Fibroblast of peridontal ligament (primary cell): ENCODE measurements at regions not wholly inside any gene's neighbourhood (a gene's known extent, or its start where the extent isn't known, plus 50 kb on each side); places are given as distances from the start of the nearest gene placed in this dataset.
A peak's percentile ranks its signal among the peaks of the same experiment; 100 is the strongest.
"Not testable (repeated sequence)": the region's sequence is repeated elsewhere in the genome, so short reads cannot be mapped to it uniquely, and the experiment has no call there.

Source experiments
- DNase-seq: peaks from one replicate; pipeline ENCODE4 v3.0.0-alpha.2; 2010; ENCODE audit errors: extremely low read depth

GRCh38 chr7:9504678-9505077 is 1071.3 kb downstream of the NXPH1 start:
- DNase-seq, result no peak

GRCh38 chr7:9505516-9505915 is 1072.1 kb downstream of the NXPH1 start:
- DNase-seq, result no peak

- DNase-seq, result peak; percentile 6
Measured at GRCh38 chr7:9507290-9507689, 1073.9 kb downstream of the NXPH1 start.

GRCh38 chr7:9516662-9517061 is 1083.3 kb downstream of the NXPH1 start:
- DNase-seq, result no peak

- DNase-seq, result no peak
Measured at GRCh38 chr7:9523579-9523978, 1090.2 kb downstream of the NXPH1 start.

- DNase-seq, result not testable (repeated sequence)
Measured at GRCh38 chr7:9552431-9552830, 1119.0 kb downstream of the NXPH1 start.

GRCh38 chr7:9557853-9558252 is 1124.4 kb downstream of the NXPH1 start:
- DNase-seq, result no peak

GRCh38 chr7:9575716-9576115 is 1142.3 kb downstream of the NXPH1 start:
- DNase-seq, result no peak

GRCh38 chr7:9582824-9583223 is 1149.4 kb downstream of the NXPH1 start:
- DNase-seq, result no peak

GRCh38 chr7:9598411-9598810 is 1165.0 kb downstream of the NXPH1 start:
- DNase-seq, result no peak

GRCh38 chr7:9600974-9601373 is 1167.6 kb downstream of the NXPH1 start:
- no peak for DNase-seq

GRCh38 chr7:9603291-9603690 is 1169.9 kb downstream of the NXPH1 start:
- no peak for DNase-seq

GRCh38 chr7:9608560-9608959 is 1175.2 kb downstream of the NXPH1 start:
- no peak for DNase-seq

- DNase-seq, result not testable (repeated sequence)
Measured at GRCh38 chr7:9620899-9621298, 1187.5 kb downstream of the NXPH1 start.

GRCh38 chr7:9621306-9621902 is 1188.0 kb downstream of the NXPH1 start:
- DNase-seq, result not testable (repeated sequence)

GRCh38 chr7:9621927-9622326 is 1188.5 kb downstream of the NXPH1 start:
- no peak for DNase-seq

- DNase-seq, result no peak
Measured at GRCh38 chr7:9625953-9626352, 1192.5 kb downstream of the NXPH1 start.

GRCh38 chr7:9645756-9646155 is 1212.3 kb downstream of the NXPH1 start:
- no peak for DNase-seq

GRCh38 chr7:9657257-9657656 is 1223.8 kb downstream of the NXPH1 start:
- no peak for DNase-seq

- no peak for DNase-seq
Measured at GRCh38 chr7:9671979-9672917, 1238.8 kb downstream of the NXPH1 start.

- DNase-seq, result no peak
Measured at GRCh38 chr7:9680713-9681112, 1247.3 kb downstream of the NXPH1 start.

GRCh38 chr7:9681284-9681683 is 1247.9 kb downstream of the NXPH1 start:
- no peak for DNase-seq

- DNase-seq, result no peak
Measured at GRCh38 chr7:9691286-9691685, 1257.9 kb downstream of the NXPH1 start.
